DND-41 (cell line): ENCODE measurements at regions not wholly inside any gene's neighbourhood (a gene's known extent, or its start where the extent isn't known, plus 50 kb on each side); places are given as distances from the start of the nearest gene placed in this dataset.

Source experiments
- CTCF ChIP-seq: IDR thresholded peaks from 2 replicates; pipeline ENCODE4 v1.5.1; 2012; ENCODE audit warnings: borderline replicate concordance, low read length, moderate library complexity, mild to moderate bottlenecking; ENCODE audit not compliant: poor library complexity, severe bottlenecking; ENCODE audit errors: extremely low read depth
- EZH2 ChIP-seq: IDR thresholded peaks from 3 replicates; pipeline ENCODE4 v1.6.1; 2012; ENCODE audit warnings: borderline replicate concordance, low read depth, mild to moderate bottlenecking, moderate library complexity, low read length, inconsistent platforms; ENCODE audit not compliant: severe bottlenecking

- TF ChIP-seq CTCF = no peak
- TF ChIP-seq EZH2 = no peak
Observed at GRCh38 chr20:22940350-22940749, 94.8 kb upstream of the SSTR4 start.
